ENCODE measurements at regions not wholly inside any gene's neighbourhood (a gene's known extent, or its start where the extent isn't known, plus 50 kb on each side); places are given as distances from the start of the nearest gene placed in this dataset.
"Not testable (repeated sequence)": the region's sequence is repeated elsewhere in the genome, so short reads cannot be mapped to it uniquely, and the experiment has no call there.

GRCh38 chr11:70901951-70902521 lies 350.3 kb downstream of the SHANK2 start:
- peaks cover 4 to 18% (median 9%) of the 10 kb centered on the region in 11 donors for H3K9me3 Mint-ChIP-seq
- ATAC-seq (peak; percentile 27), DNase-seq (no peak)
- no peaks in the 10 kb centered on the region for H3K4me1 ChIP-seq (ENCODE audit: control insufficient read depth in 2 of 2, insufficient read depth in 2 of 2, low read length in 2 of 2)
- H3K36me3 Mint-ChIP-seq: peaks cover 0 to 4% (median 0%) of the 10 kb centered on the region in 5 donors
- H3K4me3 Mint-ChIP-seq: no peak overlapping the region
- H3K4me1 Mint-ChIP-seq: peaks cover 0 to 6% (median 0%) of the 10 kb centered on the region in 7 donors
- no peak overlapping the region for H3K4me3 ChIP-seq (ENCODE audit: low read length)
- H3K36me3 ChIP-seq (ENCODE audit: control insufficient read depth in 2 of 3, insufficient read depth in 3 of 3, low read length in 3 of 3): no peaks in the 10 kb centered on the region
- CTCF ChIA-PET: no interaction called here
- peaks cover 0 to 10% (median 0%) of the 10 kb centered on the region in 3 experiments for H3K9me3 ChIP-seq (ENCODE audit: control insufficient read depth in 2 of 3, low read length in 3 of 3)
- peaks cover 0 to 9% (median 5%) of the 10 kb centered on the region in 5 donors for H3K27me3 Mint-ChIP-seq
- POLR2A ChIA-PET: no interaction called here
- intact Hi-C loops (cut with micrococcal nuclease): no loop called here
- no peak overlapping the region for H3K27ac Mint-ChIP-seq
- no peaks in the 10 kb centered on the region for H3K27me3 ChIP-seq (ENCODE audit: control insufficient read depth in 2 of 2, insufficient read depth in 2 of 2, low read length in 2 of 2)
- no peak overlapping the region for H3K27ac ChIP-seq (ENCODE audit: low read depth, low read length)

GRCh38 chr11:70903229-70903628 lies 349.1 kb downstream of the SHANK2 start:
- H3K4me3 ChIP-seq (ENCODE audit: low read length); H3K4me1 Mint-ChIP-seq; H3K27ac ChIP-seq (ENCODE audit: low read depth, low read length); CTCF ChIA-PET; H3K27me3 ChIP-seq (ENCODE audit: control insufficient read depth in 2 of 2, insufficient read depth in 2 of 2, low read length in 2 of 2); H3K36me3 ChIP-seq (ENCODE audit: control insufficient read depth in 2 of 3, insufficient read depth in 3 of 3, low read length in 3 of 3); H3K36me3 Mint-ChIP-seq; intact Hi-C loops (cut with micrococcal nuclease); H3K4me3 Mint-ChIP-seq; DNase-seq; H3K4me1 ChIP-seq (ENCODE audit: control insufficient read depth in 2 of 2, insufficient read depth in 2 of 2, low read length in 2 of 2); POLR2A ChIA-PET; ATAC-seq; H3K9me3 ChIP-seq (ENCODE audit: control insufficient read depth in 2 of 3, low read length in 3 of 3); H3K27ac Mint-ChIP-seq: not testable (repeated sequence)
- Mint-ChIP-seq H3K27me3 (peaks cover 0 to 15% (median 5%) of the 10 kb centered on the region in 5 donors), H3K9me3 (peaks cover 0 to 10% (median 5%) of the 10 kb centered on the region in 11 donors)

- Mint-ChIP-seq H3K4me1 (peaks cover 0 to 6% (median 0%) of the 10 kb centered on the region in 7 donors), H3K27me3 (peaks cover 0 to 39% (median 10%) of the 10 kb centered on the region in 5 donors), H3K27ac (no peak overlapping the region), H3K36me3 (peaks cover 0 to 4% (median 0%) of the 10 kb centered on the region in 5 donors), H3K9me3 (peaks cover 0 to 5% (median 3%) of the 10 kb centered on the region in 11 donors), H3K4me3 (no peak overlapping the region)
- ATAC-seq (no peak), DNase-seq (no peak)
- Histone ChIP-seq H3K4me1 (ENCODE audit: control insufficient read depth in 2 of 2, insufficient read depth in 2 of 2, low read length in 2 of 2) (no peaks in the 10 kb centered on the region), H3K9me3 (ENCODE audit: control insufficient read depth in 2 of 3, low read length in 3 of 3) (peaks cover 0 to 4% (median 0%) of the 10 kb centered on the region in 3 experiments), H3K27ac (ENCODE audit: low read depth, low read length) (no peak overlapping the region), H3K36me3 (ENCODE audit: control insufficient read depth in 2 of 3, insufficient read depth in 3 of 3, low read length in 3 of 3) (no peaks in the 10 kb centered on the region), H3K27me3 (ENCODE audit: control insufficient read depth in 2 of 2, insufficient read depth in 2 of 2, low read length in 2 of 2) (no peaks in the 10 kb centered on the region), H3K4me3 (ENCODE audit: low read length) (no peak overlapping the region)
- ChIA-PET POLR2A (no interaction called here), CTCF (no interaction called here)
- intact Hi-C loops (cut with micrococcal nuclease): no loop called here
Measured at GRCh38 chr11:70906101-70906500, 346.3 kb downstream of the SHANK2 start.

- Mint-ChIP-seq H3K4me3 (no peak overlapping the region), H3K36me3 (peaks cover 0 to 4% (median 0%) of the 10 kb centered on the region in 5 donors), H3K27ac (no peak overlapping the region), H3K9me3 (peaks cover 0 to 5% (median 3%) of the 10 kb centered on the region in 11 donors), H3K27me3 (peaks cover 9 to 49% (median 12%) of the 10 kb centered on the region in 5 donors), H3K4me1 (no peaks in the 10 kb centered on the region)
- H3K36me3 ChIP-seq (ENCODE audit: control insufficient read depth in 2 of 3, insufficient read depth in 3 of 3, low read length in 3 of 3): no peaks in the 10 kb centered on the region
- CTCF ChIA-PET: no interaction called here
- no peaks in the 10 kb centered on the region for H3K4me1 ChIP-seq (ENCODE audit: control insufficient read depth in 2 of 2, insufficient read depth in 2 of 2, low read length in 2 of 2)
- H3K27me3 ChIP-seq (ENCODE audit: control insufficient read depth in 2 of 2, insufficient read depth in 2 of 2, low read length in 2 of 2): no peaks in the 10 kb centered on the region
- ATAC-seq (no peak), DNase-seq (no peak)
- POLR2A ChIA-PET: no interaction called here
- peaks cover 0 to 4% (median 0%) of the 10 kb centered on the region in 3 experiments for H3K9me3 ChIP-seq (ENCODE audit: control insufficient read depth in 2 of 3, low read length in 3 of 3)
- H3K4me3 ChIP-seq (ENCODE audit: low read length): no peak overlapping the region
- intact Hi-C loops (cut with micrococcal nuclease): no loop called here
- no peak overlapping the region for H3K27ac ChIP-seq (ENCODE audit: low read depth, low read length)
Measured at GRCh38 chr11:70908223-70908622, 344.2 kb downstream of the SHANK2 start.

GRCh38 chr11:70910835-70911234 lies 341.5 kb downstream of the SHANK2 start:
- no peak overlapping the region for H3K27ac Mint-ChIP-seq
- no peaks in the 10 kb centered on the region for H3K36me3 Mint-ChIP-seq
- no peak for DNase-seq
- Histone ChIP-seq H3K4me3 (ENCODE audit: low read length) (no peak overlapping the region), H3K9me3 (ENCODE audit: control insufficient read depth in 2 of 3, low read length in 3 of 3) (no peaks in the 10 kb centered on the region), H3K36me3 (ENCODE audit: control insufficient read depth in 2 of 3, insufficient read depth in 3 of 3, low read length in 3 of 3) (no peaks in the 10 kb centered on the region), H3K4me1 (ENCODE audit: control insufficient read depth in 2 of 2, insufficient read depth in 2 of 2, low read length in 2 of 2) (no peaks in the 10 kb centered on the region), H3K27me3 (ENCODE audit: control insufficient read depth in 2 of 2, insufficient read depth in 2 of 2, low read length in 2 of 2) (no peaks in the 10 kb centered on the region), H3K27ac (ENCODE audit: low read depth, low read length) (no peak overlapping the region)
- ChIA-PET POLR2A (no interaction called here), CTCF (no interaction called here)
- no peak for ATAC-seq
- no peaks in the 10 kb centered on the region for H3K4me1 Mint-ChIP-seq
- intact Hi-C loops (cut with micrococcal nuclease): no loop called here
- H3K27me3 Mint-ChIP-seq: peaks cover 5 to 49% (median 13%) of the 10 kb centered on the region in 5 donors
- peaks cover 0 to 3% (median 0%) of the 10 kb centered on the region in 11 donors for H3K9me3 Mint-ChIP-seq
- no peak overlapping the region for H3K4me3 Mint-ChIP-seq

GRCh38 chr11:70912226-70912840 lies 340.0 kb downstream of the SHANK2 start:
- Histone ChIP-seq H3K36me3 (ENCODE audit: control insufficient read depth in 2 of 3, insufficient read depth in 3 of 3, low read length in 3 of 3) (no peaks in the 10 kb centered on the region), H3K4me3 (ENCODE audit: low read length) (no peak overlapping the region), H3K27me3 (ENCODE audit: control insufficient read depth in 2 of 2, insufficient read depth in 2 of 2, low read length in 2 of 2) (no peaks in the 10 kb centered on the region), H3K27ac (ENCODE audit: low read depth, low read length) (no peak overlapping the region), H3K9me3 (ENCODE audit: control insufficient read depth in 2 of 3, low read length in 3 of 3) (no peaks in the 10 kb centered on the region), H3K4me1 (ENCODE audit: control insufficient read depth in 2 of 2, insufficient read depth in 2 of 2, low read length in 2 of 2) (no peaks in the 10 kb centered on the region)
- no peaks in the 10 kb centered on the region for H3K4me1 Mint-ChIP-seq
- POLR2A ChIA-PET: no interaction called here
- H3K27me3 Mint-ChIP-seq: peaks cover 10 to 56% (median 13%) of the 10 kb centered on the region in 5 donors
- no peak overlapping the region for H3K27ac Mint-ChIP-seq
- DNase-seq (no peak), ATAC-seq (no peak)
- CTCF ChIA-PET: interaction anchor here (0.7 kb wide), 1 partner anchor 475 kb away, joined by 3 read pairs; no protein-coding TSS in a partner anchor
- no peaks in the 10 kb centered on the region for H3K36me3 Mint-ChIP-seq
- H3K4me3 Mint-ChIP-seq: no peak overlapping the region
- intact Hi-C loops (cut with micrococcal nuclease): no loop called here
- peaks cover 0 to 8% (median 0%) of the 10 kb centered on the region in 11 donors for H3K9me3 Mint-ChIP-seq

- H3K36me3 ChIP-seq (ENCODE audit: control insufficient read depth in 2 of 3, insufficient read depth in 3 of 3, low read length in 3 of 3): no peaks in the 10 kb centered on the region
- ATAC-seq (no peak), DNase-seq (no peak)
- no peaks in the 10 kb centered on the region for H3K27me3 ChIP-seq (ENCODE audit: control insufficient read depth in 2 of 2, insufficient read depth in 2 of 2, low read length in 2 of 2)
- no peak overlapping the region for H3K4me3 ChIP-seq (ENCODE audit: low read length)
- peaks cover 11 to 48% (median 15%) of the 10 kb centered on the region in 5 donors for H3K27me3 Mint-ChIP-seq
- CTCF ChIA-PET: no interaction called here
- no peaks in the 10 kb centered on the region for H3K4me1 ChIP-seq (ENCODE audit: control insufficient read depth in 2 of 2, insufficient read depth in 2 of 2, low read length in 2 of 2)
- peaks cover 0 to 11% (median 4%) of the 10 kb centered on the region in 11 donors for H3K9me3 Mint-ChIP-seq
- no peaks in the 10 kb centered on the region for H3K36me3 Mint-ChIP-seq
- no peaks in the 10 kb centered on the region for H3K4me1 Mint-ChIP-seq
- intact Hi-C loops (cut with micrococcal nuclease): no loop called here
- no peaks in the 10 kb centered on the region for H3K9me3 ChIP-seq (ENCODE audit: control insufficient read depth in 2 of 3, low read length in 3 of 3)
- POLR2A ChIA-PET: no interaction called here
- no peak overlapping the region for H3K27ac ChIP-seq (ENCODE audit: low read depth, low read length)
- no peak overlapping the region for H3K27ac Mint-ChIP-seq
- no peak overlapping the region for H3K4me3 Mint-ChIP-seq
Measured at GRCh38 chr11:70913715-70914231, 338.6 kb downstream of the SHANK2 start.
